Endothelial cell of umbilical vein (primary cell): ENCODE measurements at regions not wholly inside any gene's neighbourhood (a gene's known extent, or its start where the extent isn't known, plus 50 kb on each side); places are given as distances from the start of the nearest gene placed in this dataset.

Experiments
- BruUV-seq: library from RNA; stranded (reverse); fragments of 400-500 nt; replicated peaks from 2 replicates; lab custom pipeline; 2021; lab: Mats Ljungman, UMichigan
- CTCF ChIA-PET: fragments of 300-600, 350-600 bp; sonication (Branson Sonifier 250); formaldehyde crosslinking; loops from one replicate; lab custom pipeline; 2021; ENCODE audit warnings: antibody characterized with exemption, inconsistent platforms; lab: Charles Lee
- POLR2A ChIA-PET: fragments of 300-600, 350-600 bp; sonication (Branson Sonifier 250); formaldehyde crosslinking; loops from one replicate; lab custom pipeline; 2021; ENCODE audit warnings: antibody characterized with exemption, inconsistent platforms; lab: Charles Lee
- DNase-seq: peaks from one replicate; pipeline ENCODE4 v3.0.0-alpha.2; 2011; ENCODE audit warnings: low read depth, low spot score
- FAIRE-seq: peaks from 2 replicates; lab custom pipeline; 2011; peaks lifted over from hg19 to GRCh38; lab: Jason Lieb, UNC
- H2AFZ ChIP-seq: 2 replicates; pipeline ENCODE4 v1.6.0; 2012; ENCODE audit warnings: low read depth, low read length, control low read depth, inconsistent platforms
- H3K27ac ChIP-seq: 2 replicates; pipeline ENCODE4 v1.5.1; 2011; ENCODE audit warnings: low read depth, mild to moderate bottlenecking, control low read depth, low read length, moderate library complexity; ENCODE audit not compliant: insufficient read depth
- H3K27me3 ChIP-seq, 2 experiments: 2 replicates each; pipeline versions ENCODE4 v1.6.0 to v1.6.1; 2011; ENCODE audit warnings: low read length in 2 of 2, mixed read lengths in 1 of 2; ENCODE audit not compliant: control insufficient read depth in 2 of 2, insufficient read depth in 2 of 2
- H3K36me3 ChIP-seq, 2 experiments: 2 replicates in 1 of 2; 3 replicates in 1 of 2; pipeline ENCODE4 v1.5.1; 2011; ENCODE audit warnings: low read length in 2 of 2, mild to moderate bottlenecking in 1 of 2, moderate library complexity in 1 of 2; ENCODE audit not compliant: control insufficient read depth in 2 of 2, insufficient read depth in 2 of 2; ENCODE audit errors: extremely low read depth in 1 of 2
- H3K4me1 ChIP-seq: 3 replicates; pipeline ENCODE4 v1.5.1; 2011; ENCODE audit warnings: mild to moderate bottlenecking, low read length; ENCODE audit not compliant: control insufficient read depth, insufficient read depth; ENCODE audit errors: extremely low read depth
- H3K4me2 ChIP-seq: 2 replicates; pipeline ENCODE4 v1.6.1; 2011; ENCODE audit warnings: low read length, control low read depth, mixed read lengths; ENCODE audit not compliant: insufficient read depth
- H3K4me3 ChIP-seq, 3 experiments: fragments of 200-600 bp in 1 of 3; sonication (generic), shearing (Covaris generic) in 1 of 3; replicated peaks in 1 of 3; 2 replicates each; pipeline ENCODE4 v1.5.1; 2011 to 2016; ENCODE audit warnings: control low read depth in 3 of 3, low read length in 3 of 3, mild to moderate bottlenecking in 2 of 3, inconsistent platforms in 1 of 3, low read depth in 1 of 3, moderate library complexity in 1 of 3; ENCODE audit not compliant: insufficient read depth in 1 of 3
- H3K79me2 ChIP-seq: 2 replicates; pipeline ENCODE4 v1.6.0; 2012; ENCODE audit warnings: low read length, inconsistent platforms; ENCODE audit not compliant: control insufficient read depth, insufficient read depth
- H3K9ac ChIP-seq: replicated peaks from 2 replicates; pipeline ENCODE3; 2011; ENCODE audit warnings: low read length, control low read depth; ENCODE audit not compliant: insufficient read depth; ENCODE audit errors: extremely low read depth
- H3K9me1 ChIP-seq: replicated peaks from 3 replicates; pipeline ENCODE4 v1.6.0; 2011; ENCODE audit warnings: mild to moderate bottlenecking, low read length; ENCODE audit not compliant: control insufficient read depth, insufficient read depth; ENCODE audit errors: extremely low read depth
- H3K9me3 ChIP-seq: replicated peaks from 2 replicates; pipeline ENCODE4 v1.5.1; 2012; ENCODE audit warnings: low read length, inconsistent platforms; ENCODE audit not compliant: control insufficient read depth, insufficient read depth
- H4K20me1 ChIP-seq: replicated peaks from 2 replicates; pipeline ENCODE3; 2011; ENCODE audit warnings: mild to moderate bottlenecking, low read length; ENCODE audit not compliant: control insufficient read depth, insufficient read depth; ENCODE audit errors: extremely low read depth
- CTCF ChIP-seq, 2 donors: IDR thresholded peaks; 1 replicate in 1 of 2; 2 replicates in 1 of 2; pipeline ENCODE4 v1.5.1; 2011; ENCODE audit warnings: low read length in 2 of 2, mild to moderate bottlenecking in 2 of 2, moderate library complexity in 2 of 2, control low read depth in 1 of 2, inconsistent platforms in 1 of 2, low read depth in 1 of 2; ENCODE audit not compliant: insufficient read depth in 1 of 2; ENCODE audit errors: extremely low read depth in 1 of 2
- EZH2 ChIP-seq: IDR thresholded peaks from 2 replicates; pipeline ENCODE4 v1.6.1; 2012; ENCODE audit warnings: borderline replicate concordance, low read depth, mild to moderate bottlenecking, moderate library complexity, low read length, inconsistent platforms; ENCODE audit not compliant: severe bottlenecking
- FOS ChIP-seq: IDR thresholded peaks from 2 replicates; pipeline ENCODE4 v1.6.1; 2011; ENCODE audit warnings: mild to moderate bottlenecking, low read length, moderate library complexity, borderline replicate concordance; ENCODE audit not compliant: insufficient read depth
- GATA2 ChIP-seq: IDR thresholded peaks from 2 replicates; pipeline ENCODE4 v1.7.0; 2011; ENCODE audit warnings: low read depth, mild to moderate bottlenecking, moderate library complexity, mixed read lengths, low read length; ENCODE audit not compliant: insufficient read length, insufficient read depth
- JUN ChIP-seq: IDR thresholded peaks from 2 replicates; pipeline ENCODE4 v1.6.1; 2011; ENCODE audit warnings: borderline replicate concordance, low read depth; ENCODE audit not compliant: insufficient read length, insufficient read depth
- MAX ChIP-seq: IDR thresholded peaks from 2 replicates; pipeline ENCODE4 v1.6.1; 2011; ENCODE audit not compliant: insufficient read depth, insufficient read length
- MYC ChIP-seq: IDR thresholded peaks from one replicate; pipeline ENCODE4 v1.6.1; 2011; ENCODE audit warnings: mild to moderate bottlenecking, low read depth, low read length
- POLR2A ChIP-seq: IDR thresholded peaks from 2 replicates; pipeline ENCODE4 v1.6.1; 2012; ENCODE audit warnings: low read depth, mild to moderate bottlenecking, control low read depth, low read length
- POLR2AphosphoS5 ChIP-seq: IDR thresholded peaks from 2 replicates; pipeline ENCODE4 v1.6.1; 2012; ENCODE audit warnings: low read depth, mild to moderate bottlenecking, control low read depth, low read length, moderate library complexity; ENCODE audit not compliant: insufficient read depth
- dilution Hi-C: fragments of 300-500 bp; cut with MboI; formaldehyde crosslinking; loops from one replicate; pipeline ENCODE4 v1.15.0; 2019; ENCODE audit warnings: low sequenced_read_pairs; ENCODE audit not compliant: extremely low pct_ligation_motif_present
- intact Hi-C: fragments of 100-400 bp; cut with micrococcal nuclease; formaldehyde crosslinking; loops from one replicate; pipeline ENCODE4 v1.10.0; 2022

GRCh38 chr15:69613988-69614387 lies 161.4 kb downstream of the RPLP1 start:
- H3K27me3 ChIP-seq: no peaks in the 10 kb centered on the region
- no peaks in the 10 kb centered on the region for H3K9me3 ChIP-seq
- no peak overlapping the region for H2AFZ ChIP-seq
- H4K20me1 ChIP-seq: no peaks in the 10 kb centered on the region
- H3K27ac ChIP-seq: no peak overlapping the region
- no peaks in the 10 kb centered on the region for H3K36me3 ChIP-seq
- dilution Hi-C loops (no loop called here), intact Hi-C loops (no loop called here)
- DNase-seq (no peak), FAIRE-seq (no peak)
- H3K4me3 ChIP-seq: no peak overlapping the region
- ChIA-PET CTCF (no interaction called here), POLR2A (no interaction called here)
- H3K9me1 ChIP-seq: no peaks in the 10 kb centered on the region
- BruUV-seq: no TSS peak
- no peaks in the 10 kb centered on the region for H3K79me2 ChIP-seq
- H3K4me2 ChIP-seq: no peak overlapping the region
- no peak overlapping the region for H3K9ac ChIP-seq
- TF ChIP-seq CTCF (IDR thresholded peaks at IDR 0.05; ENCODE audit: extremely low read depth in 1 of 2, insufficient read depth in 1 of 2, low read depth in 1 of 2, low read length in 2 of 2): no peak
- TF ChIP-seq GATA2: no peak
- no peak for TF ChIP-seq FOS
- no peaks in the 10 kb centered on the region for H3K4me1 ChIP-seq

GRCh38 chr15:69615736-69616135 lies 163.1 kb downstream of the RPLP1 start:
- Histone ChIP-seq H3K9ac (no peak overlapping the region), H3K4me3 (no peak overlapping the region), H4K20me1 (no peaks in the 10 kb centered on the region), H3K27ac (no peak overlapping the region), H2AFZ (no peak overlapping the region), H3K27me3 (no peaks in the 10 kb centered on the region), H3K4me1 (no peaks in the 10 kb centered on the region), H3K4me2 (no peak overlapping the region), H3K9me3 (no peaks in the 10 kb centered on the region), H3K36me3 (no peaks in the 10 kb centered on the region), H3K9me1 (no peaks in the 10 kb centered on the region), H3K79me2 (no peaks in the 10 kb centered on the region)
- DNase-seq (no peak), FAIRE-seq (no peak)
- intact Hi-C loops: no loop called here
- no peak for TF ChIP-seq CTCF (IDR thresholded peaks at IDR 0.05; ENCODE audit: extremely low read depth in 1 of 2, insufficient read depth in 1 of 2, low read depth in 1 of 2, low read length in 2 of 2)
- TF ChIP-seq POLR2AphosphoS5: no peak
- TF ChIP-seq POLR2A: no peak
- TF ChIP-seq EZH2: no peak
- TF ChIP-seq JUN: no peak
- TF ChIP-seq FOS: no peak
- no peak for TF ChIP-seq MAX
- TF ChIP-seq GATA2: no peak
- TF ChIP-seq MYC: no peak
- BruUV-seq: no TSS peak
- POLR2A ChIA-PET: no interaction called here
- CTCF ChIA-PET: interaction anchor here (0.6 kb wide), 1 partner anchor 11 kb away, joined by 3 read pairs; no protein-coding TSS in a partner anchor
- dilution Hi-C loops: no loop called here
